ENCODE measurements at regions not wholly inside any gene's neighbourhood (a gene's known extent, or its start where the extent isn't known, plus 50 kb on each side); places are given as distances from the start of the nearest gene placed in this dataset.

- Histone ChIP-seq H3K9me3 (replicated peaks; ENCODE audit: control insufficient read depth, low read depth, low read length) (no peaks in the 10 kb centered on the region), H3K4me1 (ENCODE audit: control insufficient read depth, insufficient read depth, low read length) (no peaks in the 10 kb centered on the region), H3K27me3 (ENCODE audit: control insufficient read depth, insufficient read depth, low read length) (no peaks in the 10 kb centered on the region), H3K27ac (ENCODE audit: low read length) (no peak overlapping the region), H3K4me3 (ENCODE audit: low read length) (no peak overlapping the region), H3K36me3 (ENCODE audit: control insufficient read depth, insufficient read depth, low read length) (no peaks in the 10 kb centered on the region)
- no peak for DNase-seq
Observed at GRCh38 chr3:153897842-153898241, 223.3 kb upstream of the ARHGEF26 start.

- DNase-seq = peak; percentile 13
- WGBS (ENCODE audit: insufficient coverage) = no CpG with 5 or more reads among the region's 2 CpGs
Observed at GRCh38 chr3:153901152-153901551, 220.0 kb upstream of the ARHGEF26 start.

DNA sequence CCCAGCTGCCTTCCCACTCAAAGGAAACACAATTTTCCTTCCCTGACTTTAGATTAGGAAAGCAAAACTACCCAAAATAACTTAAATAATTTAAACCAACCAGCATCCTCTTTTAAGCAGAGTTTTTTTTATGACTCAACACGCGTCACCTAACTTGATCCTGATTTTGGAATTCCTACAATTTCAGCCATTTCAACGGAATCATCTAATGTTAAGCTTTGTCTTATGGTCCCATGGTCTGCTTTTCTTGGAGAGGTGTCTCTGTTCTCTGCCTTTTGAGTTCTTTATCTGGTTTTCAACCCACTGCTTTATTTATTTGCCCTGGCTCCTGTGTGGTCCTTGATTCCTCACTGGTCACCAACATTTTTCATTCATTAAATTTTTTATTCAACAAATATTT lies 219.2 kb upstream of the ARHGEF26 start:
- WGBS (ENCODE audit: insufficient coverage) = 100% methylated on average over 1 of the region's 3 CpGs
- Histone ChIP-seq H3K36me3 (ENCODE audit: control insufficient read depth, insufficient read depth, low read length) (no peaks in the 10 kb centered on the region), H3K27me3 (ENCODE audit: control insufficient read depth, insufficient read depth, low read length) (no peaks in the 10 kb centered on the region), H3K27ac (ENCODE audit: low read length) (no peak overlapping the region), H3K4me3 (ENCODE audit: low read length) (no peak overlapping the region), H3K9me3 (replicated peaks; ENCODE audit: control insufficient read depth, low read depth, low read length) (no peaks in the 10 kb centered on the region), H3K4me1 (ENCODE audit: control insufficient read depth, insufficient read depth, low read length) (no peaks in the 10 kb centered on the region)
- no peak for DNase-seq

More at GRCh38 chr3:153901152-153901551, 220.0 kb upstream of the ARHGEF26 start:
- Histone ChIP-seq H3K36me3 (ENCODE audit: control insufficient read depth, insufficient read depth, low read length) (no peaks in the 10 kb centered on the region), H3K4me3 (ENCODE audit: low read length) (no peak overlapping the region), H3K4me1 (ENCODE audit: control insufficient read depth, insufficient read depth, low read length) (no peaks in the 10 kb centered on the region), H3K27ac (ENCODE audit: low read length) (no peak overlapping the region), H3K9me3 (replicated peaks; ENCODE audit: control insufficient read depth, low read depth, low read length) (no peaks in the 10 kb centered on the region), H3K27me3 (ENCODE audit: control insufficient read depth, insufficient read depth, low read length) (no peaks in the 10 kb centered on the region)

- H3K27me3 ChIP-seq (ENCODE audit: control insufficient read depth, insufficient read depth, low read length) = no peaks in the 10 kb centered on the region
- H3K9me3 ChIP-seq (replicated peaks; ENCODE audit: control insufficient read depth, low read depth, low read length) = no peaks in the 10 kb centered on the region
- no peak overlapping the region for H3K4me3 ChIP-seq (ENCODE audit: low read length)
- H3K36me3 ChIP-seq (ENCODE audit: control insufficient read depth, insufficient read depth, low read length) = no peaks in the 10 kb centered on the region
- no peaks in the 10 kb centered on the region for H3K4me1 ChIP-seq (ENCODE audit: control insufficient read depth, insufficient read depth, low read length)
- H3K27ac ChIP-seq (ENCODE audit: low read length) = no peak overlapping the region
- DNase-seq = no peak
Observed at GRCh38 chr3:153903430-153903829, 217.8 kb upstream of the ARHGEF26 start.

DNA sequence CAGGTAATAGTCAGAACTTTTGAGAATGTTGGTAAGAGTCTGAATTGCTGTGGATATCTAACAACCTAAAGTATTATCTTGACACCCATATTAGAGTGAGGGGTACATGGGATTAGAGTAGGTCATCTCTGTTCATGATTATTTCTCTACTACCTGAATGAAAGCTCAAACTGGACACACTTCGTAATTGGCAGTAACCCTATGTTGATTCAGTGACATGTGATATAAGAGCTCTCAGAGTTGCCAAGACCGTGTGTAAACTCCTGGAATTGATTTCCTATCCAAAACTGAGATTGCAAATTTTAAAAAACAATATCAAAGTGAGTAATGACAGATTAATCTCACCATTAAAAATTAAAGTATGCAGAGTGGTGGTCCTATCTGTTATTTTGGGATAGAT lies 214.8 kb upstream of the ARHGEF26 start:
- Histone ChIP-seq H3K9me3 (replicated peaks; ENCODE audit: control insufficient read depth, low read depth, low read length) (no peaks in the 10 kb centered on the region), H3K36me3 (ENCODE audit: control insufficient read depth, insufficient read depth, low read length) (no peaks in the 10 kb centered on the region), H3K27ac (ENCODE audit: low read length) (no peak overlapping the region), H3K27me3 (ENCODE audit: control insufficient read depth, insufficient read depth, low read length) (no peaks in the 10 kb centered on the region), H3K4me1 (ENCODE audit: control insufficient read depth, insufficient read depth, low read length) (no peaks in the 10 kb centered on the region), H3K4me3 (ENCODE audit: low read length) (no peak overlapping the region)
- no peak for DNase-seq
- no CpG with 5 or more reads among the region's 2 CpGs for WGBS (ENCODE audit: insufficient coverage)

- WGBS (ENCODE audit: insufficient coverage) = no CpG with 5 or more reads among the region's 1 CpG
- no peaks in the 10 kb centered on the region for H3K4me1 ChIP-seq (ENCODE audit: control insufficient read depth, insufficient read depth, low read length)
- DNase-seq = no peak
- no peaks in the 10 kb centered on the region for H3K36me3 ChIP-seq (ENCODE audit: control insufficient read depth, insufficient read depth, low read length)
- no peaks in the 10 kb centered on the region for H3K27me3 ChIP-seq (ENCODE audit: control insufficient read depth, insufficient read depth, low read length)
- no peak overlapping the region for H3K4me3 ChIP-seq (ENCODE audit: low read length)
- no peaks in the 10 kb centered on the region for H3K9me3 ChIP-seq (replicated peaks; ENCODE audit: control insufficient read depth, low read depth, low read length)
- no peak overlapping the region for H3K27ac ChIP-seq (ENCODE audit: low read length)
Observed at GRCh38 chr3:153910387-153910786, 210.8 kb upstream of the ARHGEF26 start.

DNA sequence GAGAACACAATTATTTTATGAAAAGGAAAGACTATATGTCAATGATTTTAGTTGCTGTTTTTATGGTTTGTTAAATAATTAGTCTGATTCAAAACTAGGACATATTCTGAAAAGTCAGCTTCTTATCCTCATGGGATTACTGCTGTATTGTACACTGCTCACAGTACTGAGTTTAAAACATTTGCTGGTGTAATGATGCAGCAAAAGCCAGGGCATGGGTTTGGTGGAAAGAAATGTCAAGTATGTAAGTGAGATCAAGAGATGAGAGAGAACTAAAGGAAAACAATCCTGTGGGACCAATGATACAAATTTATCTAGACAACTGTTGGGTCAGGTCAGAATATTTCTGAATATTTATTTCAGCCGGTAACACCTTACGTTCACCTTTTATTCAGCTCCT lies 210.1 kb upstream of the ARHGEF26 start:
- H3K36me3 ChIP-seq (ENCODE audit: control insufficient read depth, insufficient read depth, low read length) = no peaks in the 10 kb centered on the region
- H3K4me3 ChIP-seq (ENCODE audit: low read length) = no peak overlapping the region
- no CpG with 5 or more reads among the region's 2 CpGs for WGBS (ENCODE audit: insufficient coverage)

GRCh38 chr3:153919773-153920172 lies 201.4 kb upstream of the ARHGEF26 start:
- H3K27me3 ChIP-seq (ENCODE audit: control insufficient read depth, insufficient read depth, low read length) = no peaks in the 10 kb centered on the region

More for the DNA sequence above, 210.1 kb upstream of the ARHGEF26 start:
- no peaks in the 10 kb centered on the region for H3K27me3 ChIP-seq (ENCODE audit: control insufficient read depth, insufficient read depth, low read length)
- no peaks in the 10 kb centered on the region for H3K4me1 ChIP-seq (ENCODE audit: control insufficient read depth, insufficient read depth, low read length)
- no peak for DNase-seq
- H3K27ac ChIP-seq (ENCODE audit: low read length) = no peak overlapping the region
- H3K9me3 ChIP-seq (replicated peaks; ENCODE audit: control insufficient read depth, low read depth, low read length) = no peaks in the 10 kb centered on the region

GRCh38 chr3:153921826-153922225 lies 199.4 kb upstream of the ARHGEF26 start:
- peaks cover 2% of the 10 kb centered on the region for H3K9me3 ChIP-seq (replicated peaks; ENCODE audit: control insufficient read depth, low read depth, low read length)
- H3K4me3 ChIP-seq (ENCODE audit: low read length) = no peak overlapping the region
- H3K36me3 ChIP-seq (ENCODE audit: control insufficient read depth, insufficient read depth, low read length) = no peaks in the 10 kb centered on the region
- no peaks in the 10 kb centered on the region for H3K4me1 ChIP-seq (ENCODE audit: control insufficient read depth, insufficient read depth, low read length)
- H3K27me3 ChIP-seq (ENCODE audit: control insufficient read depth, insufficient read depth, low read length) = no peaks in the 10 kb centered on the region
- no peak overlapping the region for H3K27ac ChIP-seq (ENCODE audit: low read length)
- no peak for DNase-seq

More at GRCh38 chr3:153919773-153920172, 201.4 kb upstream of the ARHGEF26 start:
- Histone ChIP-seq H3K9me3 (replicated peaks; ENCODE audit: control insufficient read depth, low read depth, low read length) (peaks cover 2% of the 10 kb centered on the region), H3K4me1 (ENCODE audit: control insufficient read depth, insufficient read depth, low read length) (no peaks in the 10 kb centered on the region), H3K4me3 (ENCODE audit: low read length) (no peak overlapping the region), H3K36me3 (ENCODE audit: control insufficient read depth, insufficient read depth, low read length) (no peaks in the 10 kb centered on the region), H3K27ac (ENCODE audit: low read length) (peak overlapping the region; percentile 48)
- DNase-seq = peak; percentile 94
- WGBS (ENCODE audit: insufficient coverage) = no CpG with 5 or more reads among the region's 1 CpG

GRCh38 chr3:153925841-153926514 lies 195.2 kb upstream of the ARHGEF26 start:
- Histone ChIP-seq H3K4me1 (ENCODE audit: control insufficient read depth, insufficient read depth, low read length) (peaks cover 4% of the 10 kb centered on the region), H3K36me3 (ENCODE audit: control insufficient read depth, insufficient read depth, low read length) (no peaks in the 10 kb centered on the region), H3K27me3 (ENCODE audit: control insufficient read depth, insufficient read depth, low read length) (no peaks in the 10 kb centered on the region), H3K27ac (ENCODE audit: low read length) (no peak overlapping the region), H3K4me3 (ENCODE audit: low read length) (no peak overlapping the region), H3K9me3 (replicated peaks; ENCODE audit: control insufficient read depth, low read depth, low read length) (peaks cover 2% of the 10 kb centered on the region)
- DNase-seq = peak; percentile 61
- 40% methylated on average over 1 of the region's 2 CpGs for WGBS (ENCODE audit: insufficient coverage)

GRCh38 chr3:153927107-153927506 lies 194.1 kb upstream of the ARHGEF26 start:
- Histone ChIP-seq H3K27me3 (ENCODE audit: control insufficient read depth, insufficient read depth, low read length) (no peaks in the 10 kb centered on the region), H3K9me3 (replicated peaks; ENCODE audit: control insufficient read depth, low read depth, low read length) (peaks cover 2% of the 10 kb centered on the region), H3K36me3 (ENCODE audit: control insufficient read depth, insufficient read depth, low read length) (no peaks in the 10 kb centered on the region), H3K27ac (ENCODE audit: low read length) (no peak overlapping the region), H3K4me1 (ENCODE audit: control insufficient read depth, insufficient read depth, low read length) (peaks cover 4% of the 10 kb centered on the region), H3K4me3 (ENCODE audit: low read length) (no peak overlapping the region)
- DNase-seq = peak; percentile 88
- WGBS (ENCODE audit: insufficient coverage) = no CpG with 5 or more reads among the region's 5 CpGs
